ENCODE measurements at regions not wholly inside any gene's neighbourhood (a gene's known extent, or its start where the extent isn't known, plus 50 kb on each side); places are given as distances from the start of the nearest gene placed in this dataset.
A peak's percentile ranks its signal among the peaks of the same experiment; 100 is the strongest.
"Not testable (repeated sequence)": the region's sequence is repeated elsewhere in the genome, so short reads cannot be mapped to it uniquely, and the experiment has no call there.

DNA sequence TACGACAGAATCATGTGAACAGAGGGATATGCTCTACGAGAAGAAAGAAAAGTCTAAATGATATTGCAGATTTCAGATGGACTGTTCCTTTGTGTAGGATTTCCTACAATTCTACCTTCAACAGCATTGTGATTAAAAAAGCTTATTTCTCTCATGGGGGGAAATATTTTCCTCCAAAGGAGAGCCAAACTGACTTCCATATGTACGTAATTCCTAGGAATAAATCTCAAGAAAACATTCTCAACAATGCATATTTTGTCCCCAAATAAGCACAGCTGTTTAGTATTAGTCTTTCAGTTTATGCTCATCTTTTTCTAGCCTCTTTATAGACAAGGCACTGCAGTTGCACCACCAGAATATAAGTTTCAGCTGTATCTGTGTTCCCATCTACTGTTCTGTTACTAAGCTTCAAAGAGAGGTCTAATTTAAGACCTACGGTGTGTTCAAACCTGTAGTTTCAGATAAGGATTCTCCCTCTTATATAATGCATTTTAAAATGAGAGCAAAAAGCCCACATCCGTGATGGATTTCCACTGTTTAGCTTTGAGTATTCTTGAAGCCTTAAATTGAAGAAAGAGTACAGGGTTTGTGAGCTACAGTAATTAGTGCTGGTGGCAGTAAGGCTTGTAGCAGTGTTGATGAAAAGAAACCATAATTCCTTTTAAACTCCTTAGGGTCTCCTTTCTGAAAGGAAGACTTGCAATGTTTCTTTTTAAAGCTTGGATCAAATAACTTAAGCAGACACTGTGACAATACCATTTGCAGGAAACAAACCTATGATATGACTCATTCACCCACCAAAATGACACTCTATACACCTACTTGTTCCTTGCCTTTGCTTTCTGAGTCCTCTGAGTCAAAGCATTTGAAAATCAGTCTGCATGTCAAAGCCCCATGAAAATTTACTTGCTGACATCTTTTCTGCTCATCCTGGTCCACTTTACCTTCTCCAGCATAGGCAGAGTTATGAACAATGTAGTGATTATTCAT is 754.1 kb downstream of the NOVA1 start:
- DNase-seq: no peak

DNA sequence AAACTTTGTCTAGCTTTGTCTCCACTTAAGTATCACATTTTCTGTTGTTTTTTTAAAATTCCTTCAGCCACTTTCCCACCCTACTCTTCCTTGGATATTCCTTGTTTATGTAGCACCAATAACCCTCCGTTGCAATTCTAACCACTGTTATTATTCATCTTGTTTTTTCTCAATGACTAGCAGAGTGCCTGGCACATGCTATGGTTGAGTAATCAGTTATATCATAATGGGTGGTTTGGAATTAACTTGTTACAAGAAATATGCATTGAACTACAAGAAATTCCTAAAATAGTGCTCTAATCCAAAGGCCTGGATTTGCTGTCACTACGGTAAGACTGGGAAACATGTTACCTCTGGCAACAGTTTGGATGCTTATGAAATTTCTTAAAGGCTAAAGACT is 756.6 kb downstream of the NOVA1 start:
- no peak for DNase-seq

DNA sequence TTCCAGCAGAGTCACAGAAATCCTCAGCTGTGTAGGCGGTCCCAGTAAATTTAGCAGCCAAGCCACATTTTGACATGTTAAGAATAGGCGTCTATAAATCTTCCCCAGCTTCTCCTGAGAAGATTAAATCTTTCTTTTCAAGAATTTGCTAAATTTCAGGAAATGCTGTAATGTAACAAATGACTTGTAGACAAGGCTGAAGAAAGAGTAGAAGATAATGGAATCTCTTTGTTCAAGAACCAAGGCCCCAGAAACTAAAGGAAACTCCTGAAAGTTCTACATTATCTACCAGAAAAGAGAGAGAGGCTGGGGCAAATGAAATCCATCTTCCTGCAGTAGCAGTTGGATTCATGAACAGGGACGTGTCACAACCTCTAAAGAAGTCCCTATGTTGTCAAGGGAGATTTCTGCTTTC is 760.3 kb downstream of the NOVA1 start:
- DNase-seq: no peak

DNA sequence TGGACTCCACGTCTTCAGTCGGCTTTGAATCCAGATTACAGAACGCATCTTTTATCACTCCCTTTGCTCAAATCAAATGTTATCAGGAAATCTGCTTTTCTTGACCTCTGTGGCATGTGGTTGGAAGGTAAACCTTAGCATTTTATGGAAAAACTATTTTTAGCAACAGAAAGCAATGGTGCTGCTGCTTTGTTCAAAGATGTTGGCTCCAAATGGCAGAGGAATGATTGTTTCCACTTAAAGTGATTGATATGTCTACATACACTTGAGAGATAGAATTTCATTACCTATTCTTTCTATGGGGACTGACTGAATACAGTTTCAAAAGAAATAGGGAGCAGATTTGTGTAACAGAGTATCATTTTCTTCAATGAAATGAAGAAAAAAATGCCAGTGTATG is 761.2 kb downstream of the NOVA1 start:
- DNase-seq: no peak

DNA sequence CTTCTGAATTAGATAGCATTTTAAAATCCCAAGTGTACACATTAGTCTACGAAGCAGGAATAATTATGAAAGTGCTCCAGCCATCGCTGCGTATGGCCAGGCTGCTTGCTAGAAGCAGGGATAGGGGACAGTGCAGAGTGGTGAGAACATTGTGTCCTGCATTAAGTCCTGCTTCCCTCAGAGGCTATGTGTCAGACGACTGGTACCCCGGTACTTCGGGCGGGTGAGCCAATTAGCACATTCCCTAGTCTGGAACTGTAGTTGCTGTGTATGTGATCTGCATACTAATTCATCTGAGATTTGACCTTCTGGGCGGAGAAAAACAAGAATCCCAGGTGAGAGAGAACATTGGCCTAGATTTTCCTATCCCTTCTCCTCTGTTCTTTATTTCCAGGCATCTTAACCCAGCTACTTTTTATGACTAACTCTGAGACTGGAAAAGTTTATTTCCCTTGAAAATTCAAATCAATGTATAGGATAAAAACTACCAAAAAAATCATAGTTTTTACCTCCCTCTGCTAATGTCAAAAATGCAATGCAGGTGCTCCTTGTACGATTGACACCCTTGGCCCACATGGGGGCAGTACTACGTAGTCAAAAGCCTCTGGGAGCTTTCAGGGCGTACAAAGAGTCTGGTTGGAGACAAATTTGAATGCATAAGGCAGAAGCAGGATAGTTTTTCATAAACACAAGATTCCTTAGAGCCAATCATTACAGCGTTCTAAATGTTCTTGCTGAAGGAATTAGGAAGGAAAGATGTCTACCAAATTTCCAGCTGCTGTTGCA is 764.3 kb downstream of the NOVA1 start:
- peak; percentile 26 for DNase-seq

DNA sequence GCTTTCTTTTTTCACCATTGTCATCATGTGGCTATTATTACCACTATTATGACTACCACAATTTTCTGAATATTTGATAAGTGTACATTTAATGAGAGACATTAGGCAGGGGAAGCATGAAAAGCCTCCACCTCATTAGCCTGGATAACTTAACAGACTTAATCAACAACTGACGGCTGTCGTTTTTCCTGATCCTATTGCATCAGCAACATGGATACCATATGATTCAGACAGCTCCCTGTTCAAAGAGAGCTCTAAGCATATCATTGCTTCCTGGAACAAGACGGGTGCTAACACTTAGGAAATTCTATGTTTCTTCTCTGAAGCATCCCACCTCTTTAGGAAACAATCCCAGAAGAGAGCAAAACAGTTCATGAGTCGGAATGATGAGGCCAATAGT is 765.2 kb downstream of the NOVA1 start:
- DNase-seq: no peak

DNA sequence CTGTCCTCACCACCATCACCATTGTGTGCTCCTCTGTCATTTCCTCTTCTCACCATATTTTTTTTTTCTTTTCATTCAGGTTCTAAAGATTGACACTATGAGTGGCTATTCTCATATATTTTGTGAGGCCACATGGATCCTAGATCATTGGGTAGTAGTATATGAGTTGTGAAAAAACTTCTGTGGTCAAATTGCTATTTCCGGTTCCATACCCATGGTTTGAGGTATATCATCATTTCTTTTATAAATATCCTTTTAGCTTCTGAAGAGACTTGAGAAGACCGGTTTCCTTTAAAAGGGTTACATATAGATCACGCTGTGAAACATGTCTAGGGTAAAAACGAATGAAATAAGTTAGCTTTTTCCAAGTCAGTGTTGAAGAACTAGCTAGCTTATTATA is 769.3 kb downstream of the NOVA1 start:
- DNase-seq: no peak

DNA sequence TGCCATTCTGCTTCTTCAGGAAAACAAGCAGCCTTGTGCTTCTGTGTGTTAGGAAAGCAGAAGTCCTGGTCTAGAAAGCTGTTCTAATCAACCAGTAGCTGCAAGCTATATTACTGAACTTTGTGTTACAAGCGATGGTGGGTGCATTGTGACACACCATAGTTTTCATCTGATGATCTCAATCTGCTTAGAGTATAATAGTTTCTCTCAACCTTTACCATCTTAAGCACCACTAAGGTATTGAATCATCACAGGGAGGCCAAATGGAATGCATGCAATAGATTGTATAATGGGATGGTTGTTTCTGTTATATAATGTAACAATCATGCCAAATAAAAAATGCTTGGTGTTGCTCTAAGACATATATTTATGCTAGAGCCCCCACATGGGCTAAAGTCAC is 771.7 kb downstream of the NOVA1 start:
- DNase-seq: no peak

DNA sequence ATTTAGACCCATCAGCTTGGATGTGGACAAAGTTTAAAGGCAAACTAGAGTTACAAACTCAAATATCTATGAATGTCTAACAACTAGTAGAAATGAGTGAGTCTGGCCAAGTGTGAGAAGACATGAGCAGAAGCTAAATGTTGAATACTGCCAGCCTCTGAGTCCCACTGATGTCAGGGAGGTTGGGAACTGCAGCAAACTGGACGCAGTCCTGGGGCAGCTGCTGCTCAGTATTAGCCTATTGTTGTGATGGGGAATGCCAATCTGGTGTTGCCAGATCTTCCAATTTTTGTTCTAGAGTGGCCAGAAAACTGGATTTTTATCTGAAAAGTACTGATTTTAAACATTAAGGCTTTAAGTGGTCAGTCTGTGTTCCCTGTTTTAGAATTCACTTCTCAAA is 770.4 kb upstream of the STXBP6 start:
- DNase-seq: no peak

DNA sequence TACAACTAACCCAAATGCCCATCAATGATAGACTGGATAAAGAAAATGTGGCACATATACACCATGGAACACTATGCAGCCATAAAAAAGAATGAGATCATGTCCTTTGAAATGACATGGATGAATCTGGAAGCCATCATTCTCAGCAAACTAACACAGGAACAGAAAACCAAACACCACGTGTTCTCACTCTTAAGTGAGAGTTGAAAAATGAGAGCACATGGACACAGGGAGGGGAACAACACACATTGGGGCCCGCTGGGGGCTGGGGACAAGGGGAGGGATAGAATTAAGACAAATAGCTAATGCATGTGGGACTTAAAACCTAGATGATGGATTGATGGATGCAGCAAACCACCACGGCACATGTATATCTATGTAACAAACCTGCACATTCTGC is 764.7 kb upstream of the STXBP6 start:
- DNase-seq: not testable (repeated sequence)

DNA sequence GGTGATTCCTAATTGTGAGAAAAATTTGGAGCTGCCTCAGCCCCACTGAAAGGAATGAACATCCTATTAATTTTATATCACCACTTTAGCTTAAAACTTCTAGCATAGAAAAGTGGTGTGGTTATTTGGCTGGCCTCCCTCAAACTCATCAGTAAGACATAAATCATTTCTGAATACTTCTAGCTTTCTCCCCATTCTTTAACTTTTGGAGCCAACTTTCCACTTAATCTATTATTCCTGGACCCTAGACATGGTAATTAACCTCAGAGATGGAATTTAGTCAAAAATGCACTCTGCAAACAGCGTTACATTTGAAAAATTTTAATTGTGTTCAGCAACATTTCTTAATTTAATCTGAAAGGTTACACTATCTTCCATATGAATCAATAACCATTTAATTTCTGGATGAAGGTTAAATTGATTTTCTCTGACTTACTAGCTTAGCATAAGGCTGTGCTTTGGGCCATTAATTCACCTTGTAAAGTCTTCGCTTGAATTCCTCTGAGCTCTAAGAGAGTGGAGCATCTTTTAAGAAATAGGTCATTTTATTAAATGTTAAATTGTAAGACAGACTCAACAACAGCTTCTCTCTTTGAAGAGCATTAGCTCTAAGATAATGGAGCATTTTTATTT is 753.6 kb upstream of the STXBP6 start:
- no peak for DNase-seq

DNA sequence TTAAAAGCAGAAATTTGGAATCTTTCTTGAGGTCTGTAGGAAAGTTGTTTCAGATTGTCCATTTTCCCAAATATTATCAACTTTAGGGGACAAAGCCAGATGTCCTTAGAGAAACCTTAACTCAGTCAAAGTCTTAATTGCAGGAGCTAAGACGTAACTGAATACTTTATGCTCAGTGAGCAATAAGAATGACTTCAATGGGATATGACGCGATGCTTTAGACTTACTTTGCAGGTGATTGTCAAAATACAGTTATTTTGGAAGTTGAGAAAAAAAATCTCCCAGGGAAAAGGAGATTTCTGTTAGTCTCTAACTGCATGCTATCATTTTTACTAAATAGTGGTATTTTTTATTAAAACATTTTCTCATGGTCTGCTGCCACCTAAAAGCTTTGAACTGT is 750.9 kb upstream of the STXBP6 start:
- no peak for DNase-seq

DNA sequence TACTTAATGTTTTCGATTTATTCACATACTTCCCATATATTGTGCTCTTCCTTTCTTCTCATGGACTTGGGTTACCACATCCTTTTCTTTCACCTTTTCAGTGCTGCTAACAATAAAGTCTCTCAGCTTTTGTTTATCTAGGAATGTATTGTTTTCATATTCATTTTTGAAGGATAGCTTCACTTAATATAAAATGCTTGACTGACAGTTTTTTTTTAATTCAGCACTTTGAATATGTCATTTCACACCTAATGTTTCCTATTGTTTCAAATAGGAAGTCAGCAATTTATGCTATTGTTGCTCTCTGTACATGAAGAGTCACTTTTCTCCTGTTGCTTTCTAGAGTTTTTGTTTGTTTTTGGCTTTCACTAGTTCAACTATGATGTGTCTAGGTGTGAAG is 738.3 kb upstream of the STXBP6 start:
- no peak for DNase-seq

DNA sequence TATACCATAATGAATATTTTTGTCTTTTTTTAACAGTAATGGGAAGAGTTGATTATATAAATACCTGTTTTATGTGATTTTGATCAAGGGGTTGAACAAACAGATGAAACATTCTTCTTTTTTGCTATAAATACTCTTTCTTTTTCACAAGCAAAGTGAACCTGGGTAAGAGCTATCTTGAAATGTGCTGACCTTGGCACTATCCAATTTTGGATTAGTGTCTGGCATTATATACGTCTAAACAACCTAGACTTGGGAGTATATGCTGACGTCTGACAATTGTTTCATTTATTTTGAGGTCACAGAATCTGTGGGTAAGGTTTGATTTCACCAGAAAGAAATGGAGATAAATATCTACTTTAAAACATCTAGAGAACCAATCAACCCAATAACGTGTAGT is 716.0 kb upstream of the STXBP6 start:
- DNase-seq: no peak

DNA sequence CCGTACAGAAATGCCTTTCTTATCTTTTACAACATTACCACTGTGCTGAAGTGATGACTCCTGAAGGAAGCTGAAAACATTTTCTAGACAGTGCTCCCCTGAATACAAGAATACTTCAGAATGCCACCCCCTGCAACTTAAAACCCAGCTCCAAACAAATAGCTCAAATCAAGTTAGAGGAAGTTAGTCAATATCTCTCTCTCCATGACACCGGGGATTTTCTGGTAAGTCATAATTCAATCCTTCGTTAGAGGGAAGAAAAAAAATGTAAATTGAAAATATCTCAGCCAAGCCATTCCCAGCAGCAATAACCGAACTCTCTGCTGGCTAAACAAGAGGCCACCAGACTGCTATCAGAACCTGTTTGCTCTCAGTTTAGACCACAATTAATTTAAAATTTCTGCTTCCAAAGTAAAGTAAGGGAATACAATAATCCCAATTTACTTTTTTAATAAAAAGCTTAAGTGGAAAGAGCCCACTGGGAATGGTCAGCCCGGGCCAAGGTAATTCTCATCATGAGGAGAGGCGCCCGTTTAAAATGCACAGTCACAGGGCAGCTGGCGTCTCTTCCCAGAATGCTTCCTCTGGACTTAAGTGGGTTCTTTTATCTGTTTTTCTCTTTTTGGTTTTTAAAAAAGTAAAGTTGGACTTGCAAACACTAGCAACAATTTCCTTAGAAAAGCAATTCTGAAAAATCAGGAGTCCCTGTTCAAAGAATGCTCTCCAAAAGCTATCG is 710.1 kb upstream of the STXBP6 start:
- DNase-seq: no peak

DNA sequence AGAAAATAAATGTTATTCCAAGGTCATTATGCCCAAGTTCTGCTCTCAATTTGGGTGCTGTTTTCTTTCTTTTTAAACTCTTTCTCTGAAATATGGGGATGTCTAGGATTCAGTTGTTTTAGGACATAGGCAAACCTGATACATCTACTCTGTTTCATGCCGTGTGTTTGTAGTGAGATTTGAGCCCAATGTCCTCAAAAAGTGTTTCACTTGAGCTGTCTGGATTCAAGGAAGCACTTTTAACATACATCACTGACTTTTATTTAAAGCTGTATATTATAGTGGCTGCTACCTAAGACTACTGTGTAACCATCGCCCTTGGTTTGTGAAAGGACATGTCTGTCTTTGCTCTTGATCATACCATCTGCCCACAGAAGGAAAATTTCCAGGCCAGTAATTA is 709.3 kb upstream of the STXBP6 start:
- DNase-seq: no peak

DNA sequence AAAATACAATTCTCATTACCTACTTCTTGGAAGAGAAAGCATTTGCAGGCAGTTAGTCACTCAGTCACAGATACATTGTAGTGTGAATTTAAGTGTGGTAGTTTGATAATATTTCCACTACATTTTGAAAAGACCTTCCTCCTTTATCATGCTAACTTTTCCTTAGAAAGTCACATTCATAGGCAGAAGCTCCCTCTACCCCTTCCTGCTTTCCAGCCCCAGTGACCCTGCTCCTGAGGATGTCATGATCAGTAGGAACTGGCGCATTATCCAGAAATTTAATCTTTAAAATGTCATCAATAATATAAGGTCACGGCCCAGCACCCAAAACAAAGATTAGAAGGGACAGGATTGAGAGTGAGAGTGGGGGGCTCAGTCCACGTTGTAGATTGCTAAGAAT is 707.4 kb upstream of the STXBP6 start:
- DNase-seq: no peak

DNA sequence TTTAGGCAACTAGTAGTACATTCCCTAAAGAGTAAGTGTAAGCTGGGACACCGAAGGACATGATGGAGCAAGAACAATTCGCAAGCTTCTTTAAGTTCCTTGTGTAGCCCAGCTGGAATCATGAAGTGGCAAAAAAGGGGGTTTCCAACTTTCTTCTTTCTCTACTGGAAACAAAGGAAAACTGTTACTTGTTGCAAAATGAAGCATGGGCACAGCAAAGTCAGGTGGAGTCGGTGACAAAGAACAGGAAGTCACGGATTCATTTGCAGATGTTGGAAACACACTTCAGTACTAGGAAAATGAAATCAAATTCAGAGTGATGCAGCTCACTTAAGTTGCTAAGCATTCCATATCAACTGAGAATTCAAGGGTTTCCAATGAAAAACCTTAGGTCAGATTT is 706.9 kb upstream of the STXBP6 start:
- no peak for DNase-seq

DNA sequence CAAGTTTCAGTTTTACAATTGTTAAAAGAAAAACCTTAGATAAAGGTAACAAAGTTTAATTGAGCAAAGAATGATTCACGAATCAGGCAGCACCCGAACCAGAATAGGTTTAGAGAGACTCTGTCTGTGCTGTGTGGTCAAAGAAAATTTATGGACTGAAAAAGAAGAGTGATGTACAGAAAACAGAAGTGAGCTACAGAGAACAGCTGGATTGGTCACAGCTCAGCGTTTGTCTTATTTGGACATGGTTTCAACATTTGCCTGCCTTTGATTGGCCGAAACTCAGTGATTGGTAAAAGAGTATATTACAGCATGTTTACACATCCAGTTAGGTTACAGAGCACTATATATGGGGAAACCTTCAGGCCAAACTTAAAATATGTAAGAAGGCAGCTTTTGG is 703.2 kb upstream of the STXBP6 start:
- no peak for DNase-seq

DNA sequence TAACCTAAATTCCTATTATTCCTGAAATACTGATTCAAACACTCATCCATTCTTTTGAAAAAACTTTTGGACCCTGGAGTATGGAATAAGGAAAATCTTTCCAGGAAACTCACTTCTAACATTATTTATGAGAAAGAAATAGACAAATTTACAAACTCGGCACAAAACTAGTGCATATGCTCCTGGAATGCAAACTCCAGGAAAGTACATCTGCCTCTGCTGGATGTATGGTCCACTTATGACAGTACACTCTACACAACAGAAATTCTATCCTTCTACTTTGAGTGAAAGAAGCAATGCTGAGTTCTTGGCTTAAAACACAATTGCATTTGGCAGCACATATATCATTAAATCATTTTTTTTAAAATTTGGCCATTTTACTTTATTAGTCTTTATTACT is 700.5 kb upstream of the STXBP6 start:
- no peak for DNase-seq

Data from RPMI8226 (cell line).